Heart left ventricle (tissue), 13 donors: ENCODE measurements at regions not wholly inside any gene's neighbourhood (a gene's known extent, or its start where the extent isn't known, plus 50 kb on each side); places are given as distances from the start of the nearest gene placed in this dataset.

Experiments used
- CTCF ChIP-seq, 12 donors: fragments of 200-600 bp; sonication (generic) in 4 of 12; IDR thresholded peaks; one replicate each; pipeline versions ENCODE4 v1.5.0 to v1.8.0; 2018 to 2022; ENCODE audit warnings: antibody characterized with exemption in 12 of 12, mild to moderate bottlenecking in 5 of 12
- POLR2A ChIP-seq, 2 donors: fragments of 450-650 bp; IDR thresholded peaks; one replicate each; pipeline ENCODE4 v1.6.1; 2017; ENCODE audit warnings: antibody characterized with exemption in 2 of 2, mild to moderate bottlenecking in 2 of 2, moderate library complexity in 2 of 2
- donor health status: ischemic (EF 13 %, LVEDD 7.1; RV severe dilation, severe dysfunction).
- donor health status: DM: no; HTN: yes; CAD: no.
- donor health status: DM: no; HTN: no; CAD: no.
- donor health status: ischemic (EF 25% LVEDD 6.9; RV normal size, moderate dysfunction).
- donor health status: ischemic (EF 25% LVEDD 5.7; RV mildly dilated, moderate dysfunction).
- donor health status: ischemic (EF 35%, LVEDD 5.7; RV mildly dilated, moderate dysfunction).
- donor health status: nonischemic (EF 11% LVEDD 7.7; RV severe dilation, severe dysfunction).
- donor health status: DM: yes; HTN: yes; CAD: no.
- donor health status: PGD.
- donor health status: ischemic (EF 29% LVEDD 5.4; RV normal size, mild dysfunction).
- donor health status: nonischemic (EF 23%, LVEDD 6.1; RV moderate dilation, normal function).

- no peak for TF ChIP-seq CTCF (IDR thresholded peaks at IDR 0.05)
- TF ChIP-seq POLR2A (IDR thresholded peaks at IDR 0.05), result no peak
These were observed 134.7 kb upstream of the AKR1E2 start for GRCh38 chr10:4691301-4691700.
